ENCODE measurements at regions not wholly inside any gene's neighbourhood (a gene's known extent, or its start where the extent isn't known, plus 50 kb on each side); places are given as distances from the start of the nearest gene placed in this dataset.
A peak's percentile ranks its signal among the peaks of the same experiment; 100 is the strongest.

- DNase-seq (ENCODE audit: low read depth) = no peak
Observed at GRCh38 chr14:95034788-95035187, 122.5 kb downstream of the DICER1 start.

- no peak for DNase-seq (ENCODE audit: low read depth)
Observed at GRCh38 chr14:95033682-95034632, 123.4 kb downstream of the DICER1 start.

- DNase-seq (ENCODE audit: low read depth) = no peak
Observed at GRCh38 chr14:95033031-95033430, 124.3 kb downstream of the DICER1 start.

DNA sequence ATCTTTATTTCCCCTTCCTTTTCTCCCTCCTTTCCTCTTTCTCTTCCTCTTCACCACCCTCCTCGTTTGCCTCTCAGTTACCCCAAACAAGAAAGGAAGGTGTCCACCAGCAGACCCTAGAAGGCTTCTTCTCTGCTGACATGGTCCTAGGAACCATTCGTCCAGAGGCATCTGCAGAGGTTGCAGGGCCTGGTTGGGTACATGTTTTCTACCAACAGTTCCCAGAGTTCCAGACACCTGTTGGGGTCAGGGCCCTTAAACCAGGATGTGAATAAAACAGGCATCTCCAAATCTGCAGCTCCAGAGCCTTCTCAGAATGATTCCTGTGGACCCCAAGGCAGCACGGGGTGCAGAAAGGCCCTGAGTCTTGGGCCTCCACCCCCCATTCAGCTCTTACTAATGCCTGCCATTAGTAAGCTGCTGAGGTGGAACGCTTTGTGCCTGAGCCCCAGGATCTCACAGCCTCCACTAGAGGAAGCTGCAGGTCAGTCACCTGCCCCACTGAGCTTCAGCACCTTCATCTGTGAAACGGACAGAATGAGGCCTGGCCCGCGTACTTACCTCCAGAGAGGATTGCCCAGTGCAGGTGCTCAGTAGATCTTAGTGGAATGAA lies 130.4 kb downstream of the DICER1 start:
- no peak for DNase-seq (ENCODE audit: low read depth)

DNA sequence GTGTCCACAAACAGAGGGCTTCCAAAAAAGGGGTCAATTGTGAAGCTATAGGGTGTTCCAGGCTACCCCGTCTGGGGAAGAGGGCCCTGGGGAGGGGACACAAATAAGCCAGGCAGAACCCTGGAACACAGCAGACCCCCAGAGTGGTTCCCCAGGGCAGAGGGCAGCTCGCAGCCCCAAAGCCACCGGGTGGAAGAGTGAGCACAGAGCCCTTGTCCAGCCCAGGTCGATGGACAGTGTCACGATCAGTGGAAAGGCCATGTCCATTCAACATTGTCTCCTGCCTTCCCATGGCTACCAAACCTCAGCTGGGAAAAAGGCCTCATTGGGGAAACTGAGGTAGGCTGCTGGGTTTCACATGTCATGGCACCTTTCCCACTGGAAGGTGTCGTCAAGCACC lies 131.4 kb downstream of the DICER1 start:
- DNase-seq (ENCODE audit: low read depth) = no peak

GRCh38 chr14:95025218-95025617 lies 132.1 kb downstream of the DICER1 start:
- peak; percentile 43 for DNase-seq (ENCODE audit: low read depth)

- no peak for DNase-seq (ENCODE audit: low read depth)
Observed at GRCh38 chr14:95024380-95024779, 132.9 kb downstream of the DICER1 start.

GRCh38 chr14:95023886-95024285 lies 133.4 kb downstream of the DICER1 start:
- DNase-seq (ENCODE audit: low read depth) = peak; percentile 76

DNA sequence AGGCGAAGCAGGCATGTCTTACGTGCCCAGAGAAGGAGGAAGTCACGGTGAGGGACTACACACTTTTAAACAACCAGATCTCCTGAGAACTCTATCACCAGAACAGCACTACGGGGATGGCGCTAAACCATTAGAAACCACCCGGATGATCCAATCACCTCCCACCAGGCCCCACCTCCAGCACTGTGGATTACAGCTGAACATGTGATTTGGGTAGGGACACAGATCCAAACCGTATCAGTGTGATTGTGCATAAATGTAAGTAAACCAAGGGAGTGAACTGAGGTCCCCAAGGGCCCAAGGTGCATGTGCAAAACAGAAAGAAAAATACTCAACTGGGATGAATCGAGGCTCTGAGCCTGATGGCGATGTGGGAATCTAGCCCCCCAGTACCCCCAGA lies 134.2 kb downstream of the DICER1 start:
- DNase-seq (ENCODE audit: low read depth) = no peak

DNA sequence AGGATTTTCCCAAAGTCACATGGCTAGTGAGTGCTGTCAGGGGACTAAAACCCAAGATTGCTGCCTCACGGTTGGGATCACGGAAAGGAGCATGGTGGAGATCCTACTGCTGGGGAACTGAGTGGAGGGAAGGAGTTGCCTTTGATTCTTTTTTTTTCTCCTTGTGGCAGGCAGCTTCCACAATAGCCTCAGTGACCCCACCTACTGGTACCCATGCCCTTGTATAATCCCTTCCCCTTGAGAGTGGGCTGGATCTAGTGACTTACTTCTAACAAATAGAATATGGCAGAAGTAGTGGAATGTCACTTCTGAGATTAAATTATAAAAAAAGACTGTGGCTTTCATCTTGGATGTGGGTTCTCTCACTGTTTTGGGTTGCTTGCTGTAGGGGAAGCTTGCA lies 135.7 kb downstream of the DICER1 start:
- DNase-seq (ENCODE audit: low read depth) = no peak

- no peak for DNase-seq (ENCODE audit: low read depth)
Observed at GRCh38 chr14:95018821-95019220, 138.5 kb downstream of the DICER1 start.

DNA sequence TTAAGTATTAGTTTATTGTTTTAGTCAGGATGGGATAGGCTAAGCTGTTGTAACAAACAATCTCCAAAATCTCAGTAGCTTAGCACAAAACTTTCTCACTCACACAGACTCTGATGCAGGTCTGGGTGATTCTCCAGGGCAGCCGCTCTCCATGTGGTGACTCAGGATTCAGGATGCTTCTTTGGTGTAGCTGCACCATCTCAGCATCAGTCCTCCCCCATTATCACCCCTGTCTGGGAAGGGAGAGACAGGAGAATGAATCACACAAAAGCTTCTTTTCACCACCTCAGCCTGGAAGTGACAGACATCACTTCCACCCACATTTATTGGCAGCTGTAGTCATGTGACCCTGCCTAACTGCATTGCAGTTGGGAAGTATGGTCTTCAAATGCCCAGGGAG lies 142.3 kb downstream of the DICER1 start:
- no peak for DNase-seq (ENCODE audit: low read depth)

DNA sequence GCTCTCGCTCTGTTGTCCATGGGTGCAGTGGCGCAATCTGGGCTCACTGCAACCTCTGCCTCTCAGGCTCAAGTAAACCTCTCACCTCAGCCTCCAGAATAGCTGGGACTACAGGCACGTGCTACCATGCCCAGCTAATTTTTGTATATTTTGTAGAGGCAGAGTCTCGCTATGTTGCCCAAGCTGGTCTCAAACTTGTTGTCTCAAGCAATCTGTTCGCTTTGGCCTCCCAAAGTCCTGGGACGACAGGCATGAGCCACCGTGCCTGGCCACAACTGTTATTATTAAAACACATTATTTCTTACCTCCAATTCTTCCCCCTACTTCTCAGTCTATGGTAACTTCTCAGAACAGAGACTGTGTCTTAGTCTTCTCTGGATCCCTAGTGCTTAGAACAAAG lies 143.3 kb downstream of the DICER1 start:
- no peak for DNase-seq (ENCODE audit: low read depth)

GRCh38 chr14:95011445-95012006 lies 145.8 kb downstream of the DICER1 start:
- DNase-seq (ENCODE audit: low read depth) = no peak

DNA sequence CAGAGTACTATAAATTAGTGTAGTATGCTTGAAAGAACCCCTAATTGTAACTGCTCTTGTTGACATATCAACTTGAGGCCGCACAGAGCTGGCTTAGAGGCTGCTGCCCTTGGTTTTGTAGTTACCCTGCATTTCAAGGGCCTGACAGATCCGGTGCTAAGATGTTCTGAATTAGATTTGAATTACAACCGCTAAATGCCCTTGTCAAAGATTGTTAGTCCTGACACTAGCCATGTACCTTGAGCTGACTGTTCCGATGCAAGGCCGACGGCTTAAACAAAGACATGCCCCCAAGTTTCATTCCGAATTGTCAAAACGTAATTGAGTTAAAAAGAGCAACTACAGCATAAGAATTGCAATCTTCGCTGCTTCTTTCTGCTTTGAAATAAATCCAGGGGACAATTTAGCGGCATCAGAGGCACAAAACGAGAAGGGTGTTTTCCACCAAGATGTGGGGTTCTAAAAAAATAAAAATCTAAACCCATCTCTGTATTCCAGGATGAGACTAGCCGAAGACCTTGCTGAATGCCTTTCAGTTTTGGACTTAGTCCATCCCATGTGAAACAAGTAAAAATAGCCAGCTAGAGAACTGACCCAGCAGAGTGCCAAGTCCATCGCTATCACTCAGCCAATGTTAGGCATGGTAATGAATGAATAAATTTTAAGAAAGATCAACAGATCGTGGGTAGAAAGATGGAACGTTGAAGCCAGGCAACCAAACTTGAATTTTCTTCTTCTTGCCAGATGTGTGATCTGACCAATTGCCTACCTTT lies 148.7 kb downstream of the DICER1 start:
- no peak for DNase-seq (ENCODE audit: low read depth)

GRCh38 chr14:95007921-95008320 lies 149.4 kb downstream of the DICER1 start:
- DNase-seq (ENCODE audit: low read depth) = no peak

GRCh38 chr14:95006479-95006878 lies 150.8 kb downstream of the DICER1 start:
- DNase-seq (ENCODE audit: low read depth) = no peak

GRCh38 chr14:95006051-95006450 lies 151.3 kb downstream of the DICER1 start:
- no peak for DNase-seq (ENCODE audit: low read depth)

- DNase-seq (ENCODE audit: low read depth) = no peak
Observed at GRCh38 chr14:95003099-95003960, 154.0 kb downstream of the DICER1 start.

- DNase-seq (ENCODE audit: low read depth) = no peak
Observed at GRCh38 chr14:94998685-94999084, 158.6 kb downstream of the DICER1 start.

- no peak for DNase-seq (ENCODE audit: low read depth)
Observed at GRCh38 chr14:94998110-94998509, 159.2 kb downstream of the DICER1 start.
